ENCODE measurements at regions not wholly inside any gene's neighbourhood (a gene's known extent, or its start where the extent isn't known, plus 50 kb on each side); places are given as distances from the start of the nearest gene placed in this dataset.

DNA sequence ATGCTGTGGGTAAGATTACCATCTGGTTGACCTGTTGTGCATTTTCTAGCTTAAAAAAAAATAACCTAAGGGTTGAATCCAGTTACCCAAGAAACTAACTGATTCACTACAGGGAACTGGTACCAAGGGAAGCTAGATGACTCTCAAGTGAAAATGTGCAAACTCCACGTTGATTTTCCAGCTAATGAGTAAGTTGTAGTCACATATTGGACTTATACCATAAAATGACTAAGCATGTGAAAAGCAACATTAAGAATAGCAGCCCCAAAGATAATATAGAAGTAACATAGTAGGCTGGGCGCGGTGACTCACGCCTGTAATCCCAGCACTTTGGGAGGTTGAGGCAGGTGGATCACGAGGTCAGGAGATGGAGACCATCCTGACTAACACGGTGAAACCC is 270.9 kb downstream of the SPRY1 start:
- ATAC-seq = no peak
- Histone ChIP-seq H3K4me1 (no peaks in the 10 kb centered on the region), H3K36me3 (no peaks in the 10 kb centered on the region), H3K9me3 (no peaks in the 10 kb centered on the region), H3K4me3 (no peak overlapping the region), H3K27ac (no peak overlapping the region), H3K27me3 (ENCODE audit: low read depth) (no peaks in the 10 kb centered on the region)
- intact Hi-C loops (cut with DNase I) = loop anchor here (10.0 kb wide), 1 partner anchor 273 kb away; the partner anchor contains the start of gene SPRY1
- TF ChIP-seq, protein P1, sequence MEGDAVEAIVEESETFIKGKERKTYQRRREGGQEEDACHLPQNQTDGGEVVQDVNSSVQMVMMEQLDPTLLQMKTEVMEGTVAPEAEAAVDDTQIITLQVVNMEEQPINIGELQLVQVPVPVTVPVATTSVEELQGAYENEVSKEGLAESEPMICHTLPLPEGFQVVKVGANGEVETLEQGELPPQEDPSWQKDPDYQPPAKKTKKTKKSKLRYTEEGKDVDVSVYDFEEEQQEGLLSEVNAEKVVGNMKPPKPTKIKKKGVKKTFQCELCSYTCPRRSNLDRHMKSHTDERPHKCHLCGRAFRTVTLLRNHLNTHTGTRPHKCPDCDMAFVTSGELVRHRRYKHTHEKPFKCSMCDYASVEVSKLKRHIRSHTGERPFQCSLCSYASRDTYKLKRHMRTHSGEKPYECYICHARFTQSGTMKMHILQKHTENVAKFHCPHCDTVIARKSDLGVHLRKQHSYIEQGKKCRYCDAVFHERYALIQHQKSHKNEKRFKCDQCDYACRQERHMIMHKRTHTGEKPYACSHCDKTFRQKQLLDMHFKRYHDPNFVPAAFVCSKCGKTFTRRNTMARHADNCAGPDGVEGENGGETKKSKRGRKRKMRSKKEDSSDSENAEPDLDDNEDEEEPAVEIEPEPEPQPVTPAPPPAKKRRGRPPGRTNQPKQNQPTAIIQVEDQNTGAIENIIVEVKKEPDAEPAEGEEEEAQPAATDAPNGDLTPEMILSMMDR (IDR thresholded peaks at IDR 0.05) = no peak
- DNase-seq = no peak

DNA sequence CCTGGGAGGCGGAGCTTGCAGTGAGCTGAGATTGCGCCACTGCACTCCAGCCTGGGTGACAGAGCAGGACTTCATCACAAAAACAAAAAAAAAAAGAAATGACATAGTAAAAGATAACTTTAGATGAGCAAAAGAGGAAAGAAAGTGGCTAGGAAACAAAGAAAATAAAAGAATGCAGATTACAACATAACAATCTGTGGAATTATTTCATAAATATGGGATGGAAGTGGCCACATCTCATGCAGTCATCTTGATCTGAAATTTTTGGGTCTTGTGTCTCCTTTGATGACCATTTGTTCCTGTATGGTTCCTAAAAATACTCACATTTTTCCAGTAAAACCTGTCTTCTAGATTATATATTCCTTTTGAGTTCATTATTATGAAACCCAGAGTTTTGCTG is 271.4 kb downstream of the SPRY1 start:
- no peak overlapping the region for H3K27ac ChIP-seq
- intact Hi-C loops (cut with DNase I) = loop anchor here (10.0 kb wide), 1 partner anchor 273 kb away; the partner anchor contains the start of gene SPRY1
- DNase-seq = no peak
- no peaks in the 10 kb centered on the region for H3K9me3 ChIP-seq
- no peak for ATAC-seq
- H3K36me3 ChIP-seq = no peaks in the 10 kb centered on the region
- TF ChIP-seq, protein P1 (IDR thresholded peaks at IDR 0.05) = no peak
- H3K27me3 ChIP-seq (ENCODE audit: low read depth) = no peaks in the 10 kb centered on the region
- H3K4me1 ChIP-seq = no peaks in the 10 kb centered on the region
- H3K4me3 ChIP-seq = no peak overlapping the region

DNA sequence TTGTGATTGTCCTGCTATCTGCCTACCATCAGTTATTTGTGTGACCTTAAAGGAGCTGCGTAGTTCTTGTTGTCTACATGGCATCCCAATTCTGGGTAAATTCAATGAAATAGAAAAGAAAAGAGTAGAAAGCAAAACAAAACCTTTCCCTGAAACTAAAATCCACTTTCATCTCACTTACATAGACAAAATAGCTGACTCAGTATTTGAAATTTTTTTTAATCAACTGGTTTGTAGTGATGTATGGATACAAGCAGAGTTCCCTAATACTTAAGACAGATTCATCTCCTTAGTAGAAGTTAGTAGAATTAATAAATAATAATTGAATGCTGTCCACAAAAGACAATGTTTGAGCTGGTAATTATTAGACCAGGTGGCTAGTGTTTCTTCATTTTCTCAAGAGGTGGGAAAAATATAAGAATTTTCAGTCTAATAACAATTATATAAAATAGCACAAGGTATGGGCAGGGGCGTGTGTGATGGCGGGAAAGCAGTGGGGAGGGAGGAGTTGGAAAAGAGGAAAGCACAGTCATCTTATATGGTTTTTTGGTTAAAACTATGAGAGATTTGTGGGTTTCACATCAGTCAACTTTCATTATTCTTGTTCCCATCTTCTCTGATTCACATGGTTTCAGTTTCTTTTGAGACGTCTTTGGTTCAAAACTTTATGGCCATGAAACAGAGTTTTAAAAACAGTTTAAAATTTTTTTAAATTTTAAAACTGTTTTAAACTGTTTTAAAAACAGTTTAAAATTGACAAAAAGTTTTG is 275.2 kb downstream of the SPRY1 start:
- Histone ChIP-seq H3K27me3 (ENCODE audit: low read depth) (no peaks in the 10 kb centered on the region), H3K4me3 (no peak overlapping the region), H3K27ac (no peak overlapping the region), H3K36me3 (no peaks in the 10 kb centered on the region), H3K4me1 (no peaks in the 10 kb centered on the region), H3K9me3 (no peaks in the 10 kb centered on the region)
- DNase-seq (no peak), ATAC-seq (no peak)
- intact Hi-C loops (cut with DNase I) = no loop called here
- TF ChIP-seq, protein P1 (IDR thresholded peaks at IDR 0.05) = no peak

DNA sequence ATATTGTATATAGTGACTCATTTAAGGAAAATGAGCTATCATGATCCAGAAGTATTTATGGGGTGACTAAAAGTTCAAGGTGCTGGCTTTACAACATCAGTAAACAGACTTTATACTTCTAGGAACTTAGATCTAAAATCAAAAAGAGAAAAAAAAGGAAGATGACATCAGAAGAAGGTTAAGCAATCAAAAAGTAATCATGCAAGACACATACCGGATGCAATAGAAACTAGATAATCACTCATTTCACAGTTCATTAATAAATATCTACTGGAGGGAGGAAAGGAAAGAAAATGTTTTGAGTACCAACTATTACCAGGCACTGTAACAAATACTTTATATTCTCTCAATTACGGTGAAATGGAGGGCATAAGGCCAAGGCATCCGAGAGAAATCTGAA is 276.4 kb downstream of the SPRY1 start:
- H3K36me3 ChIP-seq = no peaks in the 10 kb centered on the region
- H3K4me3 ChIP-seq = no peak overlapping the region
- peak in 1 of 2 donors; percentile 44 for ATAC-seq
- no peak overlapping the region for H3K27ac ChIP-seq
- no peaks in the 10 kb centered on the region for H3K27me3 ChIP-seq (ENCODE audit: low read depth)
- no peaks in the 10 kb centered on the region for H3K9me3 ChIP-seq
- intact Hi-C loops (cut with DNase I) = no loop called here
- no peaks in the 10 kb centered on the region for H3K4me1 ChIP-seq
- no peak for DNase-seq
- TF ChIP-seq, protein P1 (IDR thresholded peaks at IDR 0.05) = no peak

DNA sequence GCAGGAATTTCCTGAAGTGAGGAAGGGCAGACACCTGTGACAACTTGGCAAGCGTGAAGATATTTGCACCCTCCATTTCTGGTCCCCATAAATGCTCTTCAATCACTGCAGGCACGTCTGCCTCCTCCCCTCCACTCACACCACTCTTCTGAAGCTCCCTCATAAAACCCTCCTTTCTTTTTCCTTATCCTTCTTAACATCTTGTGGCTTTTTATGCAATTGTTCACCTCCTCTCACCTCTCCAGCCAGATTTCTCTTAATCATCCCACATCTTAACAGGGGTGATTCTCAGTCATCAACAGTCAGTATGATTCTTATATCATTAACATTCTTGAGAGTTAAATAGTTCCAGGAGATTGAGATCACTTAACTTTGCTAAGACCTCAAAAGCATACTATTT is 277.4 kb downstream of the SPRY1 start:
- intact Hi-C loops (cut with DNase I) = no loop called here
- DNase-seq (no peak), ATAC-seq (no peak)
- H3K9me3 ChIP-seq = no peaks in the 10 kb centered on the region
- TF ChIP-seq, protein P1 (IDR thresholded peaks at IDR 0.05) = no peak
- H3K4me1 ChIP-seq = no peaks in the 10 kb centered on the region
- H3K4me3 ChIP-seq = no peak overlapping the region
- H3K27me3 ChIP-seq (ENCODE audit: low read depth) = no peaks in the 10 kb centered on the region
- H3K36me3 ChIP-seq = no peaks in the 10 kb centered on the region
- H3K27ac ChIP-seq = no peak overlapping the region

All from lower lobe of right lung (tissue), 2 donors.